Activated CD8-positive, alpha-beta memory T cell treated with anti-CD3 and anti-CD28 coated beads for 48 hours (primary cell): ENCODE measurements at regions not wholly inside any gene's neighbourhood (a gene's known extent, or its start where the extent isn't known, plus 50 kb on each side); places are given as distances from the start of the nearest gene placed in this dataset.

Experiments used
- DNase-seq, 3 experiments: peaks; one replicate each; pipeline ENCODE4 v3.0.0-alpha.2; 2020; ENCODE audit warnings: low read depth in 2 of 3, low spot score in 2 of 3

- no peak for DNase-seq
Observed at GRCh38 chr5:21694567-21694966, 1158.6 kb downstream of the CDH12 start.

DNA sequence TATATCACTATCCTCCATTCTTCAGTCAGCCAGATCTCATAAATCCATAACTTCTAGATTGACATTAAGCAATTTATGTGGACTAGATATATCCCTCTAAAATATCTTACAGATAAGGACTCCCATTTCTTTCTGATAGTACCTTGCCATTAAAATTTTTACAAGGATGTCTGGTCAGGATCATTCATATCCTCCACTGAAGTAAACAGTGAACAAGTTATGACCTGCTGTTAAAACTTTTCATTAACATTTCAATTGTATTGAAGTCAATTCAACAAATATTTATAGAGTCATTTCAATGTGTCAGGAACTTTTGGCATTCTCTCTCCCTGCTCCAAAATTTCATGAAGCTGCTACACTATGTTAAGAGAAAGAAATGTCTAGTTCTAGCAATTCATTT, 1159.6 kb downstream of the CDH12 start:
- DNase-seq: no peak

GRCh38 chr5:21689587-21689986, 1163.6 kb downstream of the CDH12 start:
- no peak for DNase-seq

DNA sequence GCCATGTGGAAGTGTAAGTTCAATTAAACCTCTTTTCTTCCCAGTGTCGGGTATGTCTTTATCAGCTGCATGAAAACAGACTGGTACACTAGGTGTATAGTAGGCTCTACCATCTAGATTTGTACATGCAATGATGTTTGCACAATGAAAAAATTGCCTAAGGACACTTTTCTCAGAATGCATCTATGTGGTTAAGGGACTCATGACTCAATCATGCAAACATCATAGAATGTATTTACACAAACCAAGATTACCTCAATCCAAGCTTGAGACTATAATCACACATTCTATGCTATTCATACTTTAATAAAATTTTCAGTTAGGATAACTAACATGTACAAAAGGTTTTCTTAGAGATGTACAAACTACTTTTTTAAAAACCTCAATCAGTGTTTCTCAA, 1164.5 kb downstream of the CDH12 start:
- DNase-seq: no peak

GRCh38 chr5:21687621-21688020, 1165.5 kb downstream of the CDH12 start:
- no peak for DNase-seq

GRCh38 chr5:21686706-21687105, 1166.4 kb downstream of the CDH12 start:
- no peak for DNase-seq

DNA sequence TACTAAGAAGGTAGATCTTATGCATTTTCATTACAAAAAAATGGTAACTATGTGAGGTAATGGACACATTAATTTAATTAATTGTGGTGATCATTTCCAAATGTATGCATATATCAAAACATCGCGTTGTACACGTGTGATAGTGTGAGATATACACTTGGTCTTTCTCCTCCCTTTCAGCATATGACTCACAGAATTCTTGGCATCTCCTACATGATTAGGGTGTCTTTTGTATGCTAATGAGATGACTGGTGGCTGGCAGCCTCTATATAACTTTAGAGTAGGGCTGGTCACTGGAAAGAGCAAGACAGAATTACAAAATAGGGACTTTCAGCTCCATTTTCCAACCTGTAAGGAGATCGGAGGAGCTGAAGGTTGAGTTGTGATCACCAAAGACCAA, 1167.6 kb downstream of the CDH12 start:
- DNase-seq: no peak

DNA sequence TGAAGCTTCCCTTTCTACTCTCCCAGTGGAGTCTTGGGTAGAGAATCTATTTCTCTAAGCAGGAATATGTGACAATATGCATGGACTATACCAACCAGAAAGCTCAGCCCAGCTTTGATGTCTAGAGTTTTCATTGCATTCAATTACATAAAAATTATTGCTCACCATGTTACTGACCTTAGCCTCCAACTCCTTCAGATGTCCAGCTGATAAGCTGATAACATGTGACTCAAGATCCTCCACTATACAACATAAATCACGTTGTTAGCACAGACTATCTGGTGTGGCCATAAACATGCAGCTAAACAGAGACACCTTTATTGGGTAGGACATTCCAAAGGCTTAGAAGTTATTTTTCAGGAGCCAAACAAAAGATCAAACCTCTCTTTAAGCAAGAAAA, 1168.2 kb downstream of the CDH12 start:
- DNase-seq: no peak

DNA sequence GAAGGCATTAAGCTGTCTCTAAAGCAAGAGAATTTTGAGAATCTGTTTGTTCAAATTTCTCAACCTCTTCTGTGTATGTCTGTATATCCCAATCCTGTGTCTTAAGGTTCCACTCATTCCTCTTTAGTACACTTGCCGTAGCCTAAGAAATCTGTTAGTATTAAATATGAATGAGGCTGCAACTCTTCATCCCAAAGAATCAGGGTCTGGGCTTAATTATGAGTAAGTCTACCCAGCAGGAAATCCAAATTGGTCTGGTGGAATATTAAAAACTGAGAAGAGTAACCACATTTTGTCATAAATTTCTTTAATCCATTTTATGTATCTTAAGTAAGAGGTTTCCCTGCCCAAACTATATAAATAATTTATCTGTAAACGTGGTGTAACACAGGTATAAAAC, 1171.2 kb downstream of the CDH12 start:
- DNase-seq: no peak

DNA sequence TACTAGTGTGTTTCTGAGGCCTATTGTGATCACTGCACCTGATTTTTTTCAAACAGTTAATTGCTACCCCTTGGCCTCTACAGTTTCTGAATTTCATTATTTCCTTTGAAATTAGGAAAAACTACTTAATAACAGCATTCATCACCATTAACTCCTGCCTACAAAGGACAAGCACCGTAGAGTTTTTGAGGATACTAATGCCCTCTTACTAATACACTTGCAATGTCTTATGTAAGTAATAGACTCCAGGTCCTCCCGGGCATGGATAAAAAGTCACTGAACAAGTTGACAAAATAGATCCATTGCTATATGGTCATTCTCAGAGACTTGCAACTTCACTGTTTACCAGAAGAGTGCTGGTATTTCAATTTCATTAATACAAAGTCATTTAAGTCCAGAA, 1172.5 kb downstream of the CDH12 start:
- DNase-seq: no peak

GRCh38 chr5:21680196-21680595, 1172.9 kb downstream of the CDH12 start:
- no peak for DNase-seq

DNA sequence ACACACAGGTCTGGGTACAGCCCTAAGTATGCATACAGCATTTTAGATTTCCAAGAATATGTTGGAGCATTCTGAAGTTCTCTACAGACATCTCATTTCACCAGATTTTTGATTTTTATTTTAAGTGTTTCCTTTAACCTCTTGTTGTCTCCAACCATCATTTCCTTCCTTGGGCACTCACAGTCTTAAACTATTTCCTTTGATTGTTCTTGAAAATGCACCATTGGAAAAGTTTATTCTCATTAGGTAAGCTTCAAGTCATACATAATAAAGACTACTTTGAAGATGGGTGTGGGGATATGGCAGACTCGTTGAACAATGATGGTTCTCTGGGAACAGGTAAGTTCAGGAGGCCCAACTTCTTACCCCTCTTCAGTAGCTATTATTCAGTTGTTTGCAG, 1174.6 kb downstream of the CDH12 start:
- DNase-seq: no peak

GRCh38 chr5:21672911-21673310, 1180.2 kb downstream of the CDH12 start:
- no peak for DNase-seq

DNA sequence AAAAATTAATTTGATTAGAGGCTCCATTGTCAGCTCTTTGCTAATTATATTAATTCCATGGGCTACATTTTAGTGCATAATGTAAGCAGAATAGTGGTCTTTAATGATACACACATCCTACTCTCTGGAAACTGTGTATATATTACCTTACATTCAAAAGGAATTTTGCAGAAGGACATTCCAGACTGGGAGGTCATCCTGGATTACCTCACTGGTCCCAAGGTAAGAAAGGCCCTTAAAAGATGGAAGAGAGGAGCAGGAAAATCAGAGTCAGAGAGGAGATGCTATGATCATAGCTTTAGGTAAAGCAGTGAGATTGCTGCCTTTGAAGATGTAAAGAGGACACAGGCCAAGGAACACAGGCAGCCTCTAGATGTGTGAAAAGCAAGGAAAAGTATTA, 1180.8 kb downstream of the CDH12 start:
- DNase-seq: no peak

GRCh38 chr5:21665524-21665923, 1187.6 kb downstream of the CDH12 start:
- DNase-seq: no peak

DNA sequence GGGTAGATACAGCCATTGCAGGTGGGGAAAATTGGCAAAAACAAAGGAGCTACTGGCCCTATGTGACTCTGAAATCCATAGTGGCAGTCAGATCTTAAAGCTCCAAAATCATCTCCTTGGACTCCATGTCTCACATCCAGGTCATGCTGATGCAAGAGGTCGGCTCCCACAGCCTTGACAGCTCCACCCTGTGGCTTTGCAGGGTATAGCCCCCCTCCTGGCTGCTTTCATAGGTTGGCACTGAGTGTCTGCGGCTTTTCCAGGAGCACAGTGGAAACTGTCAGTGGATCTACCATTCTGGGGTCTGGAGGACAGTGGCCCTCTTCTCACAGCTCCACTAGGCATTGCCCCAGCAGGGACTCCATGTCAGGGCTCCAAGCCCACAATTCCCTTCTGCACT, 1190.1 kb downstream of the CDH12 start:
- no peak for DNase-seq

GRCh38 chr5:21661184-21661583, 1192.0 kb downstream of the CDH12 start:
- DNase-seq: no peak

GRCh38 chr5:21654556-21654955, 1198.6 kb downstream of the CDH12 start:
- DNase-seq: no peak

DNA sequence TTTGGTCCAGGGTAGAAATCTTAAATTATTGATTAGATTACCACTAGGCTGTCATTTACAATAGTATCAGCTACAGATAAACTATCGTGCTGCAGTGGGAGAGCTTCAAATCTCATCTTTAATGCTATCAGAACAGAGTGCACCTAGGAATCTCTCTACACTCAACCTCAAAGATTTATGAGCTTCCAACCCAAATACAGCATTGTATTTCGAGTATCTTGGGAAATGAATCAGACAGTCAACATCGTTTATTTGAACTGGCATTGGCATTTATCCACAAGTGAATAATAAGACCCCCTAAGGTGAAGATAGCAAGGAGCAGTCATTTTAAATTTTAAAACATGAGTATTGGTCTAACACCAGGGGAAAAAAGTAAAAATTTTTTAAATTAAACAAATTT, 1203.2 kb downstream of the CDH12 start:
- DNase-seq: no peak

GRCh38 chr5:21646469-21646868, 1206.7 kb downstream of the CDH12 start:
- DNase-seq: no peak

DNA sequence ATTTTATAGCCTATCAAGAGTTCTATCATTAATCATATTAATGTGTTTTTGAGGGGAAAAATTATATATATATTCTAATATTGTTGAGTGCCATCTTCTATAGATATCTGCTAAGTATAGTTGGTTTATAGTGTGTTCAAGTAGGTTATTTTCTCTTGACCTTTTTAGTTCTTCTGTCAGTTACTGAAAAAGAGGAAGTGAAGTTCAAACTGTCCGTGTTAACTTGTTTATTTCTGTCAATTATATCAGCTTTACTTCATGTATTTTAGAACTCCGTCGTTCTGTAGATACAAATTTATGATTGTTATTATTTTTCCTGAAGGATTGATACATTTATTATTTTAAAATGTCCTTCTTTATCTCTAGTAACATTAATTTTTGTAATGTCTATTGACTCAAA, 1209.1 kb downstream of the CDH12 start:
- DNase-seq: no peak

DNA sequence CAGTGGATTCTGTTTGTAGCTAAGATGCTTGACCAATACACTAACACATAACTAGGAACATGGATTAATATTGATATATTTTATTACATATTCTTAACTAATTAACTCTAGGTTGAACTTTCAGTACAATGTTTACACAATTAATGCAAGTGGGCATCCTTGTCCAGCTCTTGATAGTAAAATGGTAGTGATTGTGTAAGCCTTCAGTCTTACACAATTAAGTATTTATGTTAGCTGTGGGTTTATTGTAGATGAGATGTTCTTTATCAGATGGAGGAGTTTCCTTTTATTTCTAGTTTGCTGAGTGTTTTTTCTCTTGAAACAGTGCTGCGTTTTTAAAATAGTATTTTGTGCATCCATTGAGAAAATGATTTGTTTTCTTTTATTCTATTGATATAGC, 1210.8 kb downstream of the CDH12 start:
- no peak for DNase-seq

GRCh38 chr5:21623831-21624230, 1229.3 kb downstream of the CDH12 start:
- no peak for DNase-seq

- DNase-seq: no peak
Observed at GRCh38 chr5:21615195-21615765, 1237.9 kb downstream of the CDH12 start.
